ENCODE measurements at regions not wholly inside any gene's neighbourhood (a gene's known extent, or its start where the extent isn't known, plus 50 kb on each side); places are given as distances from the start of the nearest gene placed in this dataset.

- no peaks in the 10 kb centered on the region for H3K36me3 ChIP-seq (ENCODE audit: control insufficient read depth, insufficient read depth, low read length)
- CTCF ChIA-PET = no interaction called here
- TF ChIP-seq CTCF (IDR thresholded peaks at IDR 0.05; ENCODE audit: insufficient read depth, low read depth, low read length) = no peak
- no peak overlapping the region for H3K4me3 ChIP-seq (ENCODE audit: low read depth, low read length)
- H3K27me3 ChIP-seq (ENCODE audit: control insufficient read depth, insufficient read depth, low read length) = no peaks in the 10 kb centered on the region
- POLR2A ChIA-PET = no interaction called here
- DNase-seq (ENCODE audit: low read depth) = no peak
Observed at GRCh38 chr2:17249249-17249648, 269.0 kb downstream of the RAD51AP2 start.

- no peaks in the 10 kb centered on the region for H3K27me3 ChIP-seq (ENCODE audit: control insufficient read depth, insufficient read depth, low read length)
- POLR2A ChIA-PET = no interaction called here
- CTCF ChIA-PET = no interaction called here
- no peak for TF ChIP-seq CTCF (IDR thresholded peaks at IDR 0.05; ENCODE audit: insufficient read depth, low read depth, low read length)
- no peak overlapping the region for H3K4me3 ChIP-seq (ENCODE audit: low read depth, low read length)
- no peak for DNase-seq (ENCODE audit: low read depth)
- no peaks in the 10 kb centered on the region for H3K36me3 ChIP-seq (ENCODE audit: control insufficient read depth, insufficient read depth, low read length)
Observed at GRCh38 chr2:17245906-17246305, 272.3 kb downstream of the RAD51AP2 start.

GRCh38 chr2:17242813-17243485 lies 275.3 kb downstream of the RAD51AP2 start:
- Histone ChIP-seq H3K4me3 (ENCODE audit: low read depth, low read length) (no peak overlapping the region), H3K27me3 (ENCODE audit: control insufficient read depth, insufficient read depth, low read length) (no peaks in the 10 kb centered on the region), H3K36me3 (ENCODE audit: control insufficient read depth, insufficient read depth, low read length) (no peaks in the 10 kb centered on the region)
- DNase-seq (ENCODE audit: low read depth) = no peak
- CTCF ChIA-PET = interaction anchor here (0.6 kb wide), 1 partner anchor 63 kb away, joined by 3 read pairs; no protein-coding TSS in a partner anchor
- TF ChIP-seq CTCF (IDR thresholded peaks at IDR 0.05; ENCODE audit: insufficient read depth, low read depth, low read length) = no peak
- POLR2A ChIA-PET = no interaction called here

- Histone ChIP-seq H3K36me3 (ENCODE audit: control insufficient read depth, insufficient read depth, low read length) (no peaks in the 10 kb centered on the region), H3K27me3 (ENCODE audit: control insufficient read depth, insufficient read depth, low read length) (no peaks in the 10 kb centered on the region), H3K4me3 (ENCODE audit: low read depth, low read length) (no peak overlapping the region)
- no peak for TF ChIP-seq CTCF (IDR thresholded peaks at IDR 0.05; ENCODE audit: insufficient read depth, low read depth, low read length)
- CTCF ChIA-PET = interaction anchor here (0.6 kb wide), 1 partner anchor 9 kb away, joined by 4 read pairs; no protein-coding TSS in a partner anchor
- POLR2A ChIA-PET = no interaction called here
- DNase-seq (ENCODE audit: low read depth) = no peak
Observed at GRCh38 chr2:17239550-17239949, 278.7 kb downstream of the RAD51AP2 start.

- CTCF ChIA-PET = no interaction called here
- no peaks in the 10 kb centered on the region for H3K27me3 ChIP-seq (ENCODE audit: control insufficient read depth, insufficient read depth, low read length)
Observed at GRCh38 chr2:17235167-17235566, 283.1 kb downstream of the RAD51AP2 start.

More at GRCh38 chr2:17235167-17235566, 283.1 kb downstream of the RAD51AP2 start:
- Histone ChIP-seq H3K36me3 (ENCODE audit: control insufficient read depth, insufficient read depth, low read length) (no peaks in the 10 kb centered on the region), H3K4me3 (ENCODE audit: low read depth, low read length) (no peak overlapping the region)
- POLR2A ChIA-PET = no interaction called here
- DNase-seq (ENCODE audit: low read depth) = no peak
- TF ChIP-seq CTCF (IDR thresholded peaks at IDR 0.05; ENCODE audit: insufficient read depth, low read depth, low read length) = no peak

Measured in BJ (cell line).